Liver (tissue), 8 donors: ENCODE measurements at regions not wholly inside any gene's neighbourhood (a gene's known extent, or its start where the extent isn't known, plus 50 kb on each side); places are given as distances from the start of the nearest gene placed in this dataset.

Experiments used
- DNase-seq: peaks from one replicate; pipeline ENCODE4 v3.0.0-alpha.2; 2017; ENCODE audit warnings: low spot score
- H3K27ac ChIP-seq, 2 donors: one replicate each; pipeline ENCODE4 v1.7.0; 2013; ENCODE audit warnings: inconsistent platforms in 2 of 2, low read length in 2 of 2, control low read depth in 1 of 2, low read depth in 1 of 2, mild to moderate bottlenecking in 1 of 2
- H3K27me3 ChIP-seq, 4 donors: one replicate each; pipeline versions ENCODE4 v1.6.1 to v1.7.0; 2013; ENCODE audit warnings: low read length in 3 of 4, inconsistent platforms in 1 of 4, mild to moderate bottlenecking in 1 of 4, moderate library complexity in 1 of 4; ENCODE audit not compliant: control insufficient read depth in 4 of 4, insufficient read depth in 4 of 4
- H3K36me3 ChIP-seq, 4 donors: one replicate each; pipeline versions ENCODE4 v1.6.1 to v1.7.0; 2013; ENCODE audit warnings: low read length in 3 of 4, mild to moderate bottlenecking in 3 of 4, low read depth in 1 of 4, moderate library complexity in 1 of 4; ENCODE audit not compliant: control insufficient read depth in 4 of 4, insufficient read depth in 3 of 4
- H3K4me1 ChIP-seq, 4 donors: one replicate each; pipeline versions ENCODE4 v1.6.1 to v1.7.0; 2013; ENCODE audit warnings: low read length in 3 of 4, mild to moderate bottlenecking in 3 of 4, moderate library complexity in 1 of 4; ENCODE audit not compliant: control insufficient read depth in 4 of 4, insufficient read depth in 4 of 4
- H3K4me3 ChIP-seq, 3 donors: one replicate each; pipeline versions ENCODE4 v1.6.1 to v1.7.0; 2013; ENCODE audit warnings: low read length in 3 of 3, control low read depth in 1 of 3, low read depth in 1 of 3, mild to moderate bottlenecking in 1 of 3
- H3K9ac ChIP-seq, 2 donors: one replicate each; pipeline ENCODE4 v1.7.0; 2013; ENCODE audit warnings: low read length in 2 of 2, mild to moderate bottlenecking in 2 of 2, moderate library complexity in 2 of 2, control low read depth in 1 of 2, low read depth in 1 of 2
- H3K9me3 ChIP-seq, 4 donors: one replicate each; pipeline versions ENCODE4 v1.6.1 to v1.7.0; 2013; ENCODE audit warnings: low read length in 3 of 4; ENCODE audit not compliant: control insufficient read depth in 4 of 4
- EGR1 ChIP-seq, 2 donors: IDR thresholded peaks; 2 replicates each; pipeline ENCODE4 v1.6.1; 2016 to 2018; ENCODE audit warnings: antibody characterized with exemption in 2 of 2, low read depth in 2 of 2
- FOXA1 ChIP-seq: IDR thresholded peaks from 2 replicates; pipeline ENCODE4 v1.6.1; 2016; ENCODE audit warnings: antibody characterized with exemption
- FOXA2 ChIP-seq: IDR thresholded peaks from 2 replicates; pipeline ENCODE4 v1.6.1; 2016; ENCODE audit warnings: antibody characterized with exemption
- GABPA ChIP-seq, 2 donors: IDR thresholded peaks in 1 of 2; conservative IDR thresholded peaks in 1 of 2; 2 replicates each; pipeline ENCODE4 v1.6.1; 2016; ENCODE audit warnings: antibody characterized with exemption in 2 of 2, mild to moderate bottlenecking in 1 of 2, moderate library complexity in 1 of 2
- HNF4A ChIP-seq, 2 donors: conservative IDR thresholded peaks; 2 replicates each; pipeline ENCODE4 v1.6.1; 2016; ENCODE audit warnings: antibody characterized with exemption in 2 of 2, mild to moderate bottlenecking in 2 of 2
- HNF4G ChIP-seq: IDR thresholded peaks from 2 replicates; pipeline ENCODE4 v1.6.1; 2016; ENCODE audit warnings: antibody characterized with exemption
- JUND ChIP-seq, 2 donors: IDR thresholded peaks; 2 replicates each; pipeline ENCODE4 v1.6.1; 2016; ENCODE audit warnings: antibody characterized with exemption in 2 of 2
- NR2F2 ChIP-seq: IDR thresholded peaks from 2 replicates; pipeline ENCODE4 v1.6.1; 2016; ENCODE audit warnings: antibody characterized with exemption
- RXRA ChIP-seq, 2 donors: IDR thresholded peaks; 2 replicates each; pipeline ENCODE4 v1.6.1; 2017 to 2018; ENCODE audit warnings: antibody characterized with exemption in 2 of 2, mild to moderate bottlenecking in 1 of 2
- SP1 ChIP-seq: IDR thresholded peaks from 2 replicates; pipeline ENCODE4 v1.6.1; 2018; ENCODE audit warnings: antibody characterized with exemption, mild to moderate bottlenecking
- TAF1 ChIP-seq: conservative IDR thresholded peaks from 2 replicates; pipeline ENCODE4 v1.6.1; 2016; ENCODE audit warnings: antibody characterized with exemption, mild to moderate bottlenecking
- YY1 ChIP-seq: IDR thresholded peaks from 2 replicates; pipeline ENCODE4 v1.6.1; 2016; ENCODE audit warnings: antibody characterized with exemption, mild to moderate bottlenecking
- WGBS: extraction: QIAGEN DNeasy Blood & Tissue Kit; methylation state at CpG from one replicate; pipeline ENCODE4 v1.1.7; 2013; 5-methylcytosine and 5-hydroxymethylcytosine counted together
- TF ChIP-seq, protein P1 (sequence below): IDR thresholded peaks from 2 replicates; pipeline ENCODE4 v1.6.1; 2016; ENCODE audit warnings: antibody characterized with exemption
- TF ChIP-seq, protein P2 (sequence below): fragments of 150-350 bp; IDR thresholded peaks from 2 replicates; pipeline ENCODE4 v1.5.1; 2017; ENCODE audit warnings: improper control_type of control experiment, low read depth, low read length; ENCODE audit not compliant: missing input control
- TF ChIP-seq, protein P3 (sequence below): IDR thresholded peaks from 2 replicates; pipeline ENCODE4 v1.6.1; 2016; ENCODE audit warnings: antibody characterized with exemption
- TF ChIP-seq, protein P4 (sequence below): IDR thresholded peaks from 2 replicates; pipeline ENCODE4 v1.6.1; 2016; ENCODE audit warnings: antibody characterized with exemption, mild to moderate bottlenecking
- donor health status: healthy.
- donor health status: healthy.
- donor health status: healthy.
- donor health status: healthy.
- donor health status: healthy.

DNA sequence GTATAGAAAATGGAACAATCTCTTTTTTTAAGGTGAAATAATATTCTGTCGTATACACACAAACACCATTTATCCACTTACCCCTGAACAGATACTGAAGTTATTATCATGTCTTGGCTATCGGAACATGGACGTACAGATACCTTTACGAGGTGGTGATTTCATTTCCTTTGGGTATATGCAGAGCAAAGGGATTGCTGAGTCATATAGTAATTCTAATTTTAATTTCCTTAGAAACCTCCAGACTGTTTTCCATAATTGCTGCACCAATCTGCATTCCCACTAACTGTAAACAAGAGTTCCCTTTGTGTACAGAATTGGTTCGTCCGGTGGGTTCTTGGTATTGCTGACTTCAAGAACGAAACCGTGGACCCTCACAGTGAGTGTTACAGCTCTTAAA, 179.4 kb downstream of the SHOX2 start:
- no peaks in the 10 kb centered on the region for H3K36me3 ChIP-seq
- no peaks in the 10 kb centered on the region for H3K4me1 ChIP-seq
- no peak overlapping the region for H3K27ac ChIP-seq
- no peak for DNase-seq
- H3K27me3 ChIP-seq = peaks cover 0 to 2% (median 0%) of the 10 kb centered on the region in 4 donors
- WGBS = 80% methylated on average over 8 of the region's 8 CpGs
- no peaks in the 10 kb centered on the region for H3K9me3 ChIP-seq
- TF ChIP-seq EGR1 (IDR thresholded peaks at IDR 0.05; ENCODE audit: low read depth in 2 of 2) (no peak), HNF4G (no peak), FOXA2 (no peak), JUND (IDR thresholded peaks at IDR 0.05) (no peak), SP1 (no peak), FOXA1 (no peak), RXRA (IDR thresholded peaks at IDR 0.05) (no peak), TAF1 (no peak), NR2F2 (no peak)
- TF ChIP-seq, protein P1, sequence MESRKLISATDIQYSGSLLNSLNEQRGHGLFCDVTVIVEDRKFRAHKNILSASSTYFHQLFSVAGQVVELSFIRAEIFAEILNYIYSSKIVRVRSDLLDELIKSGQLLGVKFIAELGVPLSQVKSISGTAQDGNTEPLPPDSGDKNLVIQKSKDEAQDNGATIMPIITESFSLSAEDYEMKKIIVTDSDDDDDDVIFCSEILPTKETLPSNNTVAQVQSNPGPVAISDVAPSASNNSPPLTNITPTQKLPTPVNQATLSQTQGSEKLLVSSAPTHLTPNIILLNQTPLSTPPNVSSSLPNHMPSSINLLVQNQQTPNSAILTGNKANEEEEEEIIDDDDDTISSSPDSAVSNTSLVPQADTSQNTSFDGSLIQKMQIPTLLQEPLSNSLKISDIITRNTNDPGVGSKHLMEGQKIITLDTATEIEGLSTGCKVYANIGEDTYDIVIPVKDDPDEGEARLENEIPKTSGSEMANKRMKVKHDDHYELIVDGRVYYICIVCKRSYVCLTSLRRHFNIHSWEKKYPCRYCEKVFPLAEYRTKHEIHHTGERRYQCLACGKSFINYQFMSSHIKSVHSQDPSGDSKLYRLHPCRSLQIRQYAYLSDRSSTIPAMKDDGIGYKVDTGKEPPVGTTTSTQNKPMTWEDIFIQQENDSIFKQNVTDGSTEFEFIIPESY = no peak
- H3K4me3 ChIP-seq = no peak overlapping the region
- no peak overlapping the region for H3K9ac ChIP-seq

DNA sequence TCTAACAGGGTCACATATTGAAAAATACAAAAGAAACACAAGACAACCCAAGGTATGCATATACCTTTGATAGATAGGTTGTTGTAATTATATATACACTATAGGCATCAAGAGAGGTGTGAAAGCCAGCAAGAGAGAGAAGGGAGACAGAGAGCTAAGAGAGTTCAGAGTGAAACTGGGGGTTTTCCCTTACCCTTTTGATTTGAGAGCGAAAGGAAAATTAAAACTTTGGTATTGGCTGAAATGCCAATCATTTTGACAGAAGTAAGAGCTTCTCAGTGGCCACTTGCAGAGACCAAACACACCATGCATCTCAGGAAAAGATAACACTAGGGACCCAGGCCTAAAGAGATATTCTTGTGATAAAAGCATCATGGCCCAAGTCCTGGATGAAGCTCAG, 183.6 kb downstream of the SHOX2 start:
- peaks cover 0 to 3% (median 0%) of the 10 kb centered on the region in 4 donors for H3K27me3 ChIP-seq
- no peaks in the 10 kb centered on the region for H3K9me3 ChIP-seq
- no peak for DNase-seq
- TF ChIP-seq, protein P2, sequence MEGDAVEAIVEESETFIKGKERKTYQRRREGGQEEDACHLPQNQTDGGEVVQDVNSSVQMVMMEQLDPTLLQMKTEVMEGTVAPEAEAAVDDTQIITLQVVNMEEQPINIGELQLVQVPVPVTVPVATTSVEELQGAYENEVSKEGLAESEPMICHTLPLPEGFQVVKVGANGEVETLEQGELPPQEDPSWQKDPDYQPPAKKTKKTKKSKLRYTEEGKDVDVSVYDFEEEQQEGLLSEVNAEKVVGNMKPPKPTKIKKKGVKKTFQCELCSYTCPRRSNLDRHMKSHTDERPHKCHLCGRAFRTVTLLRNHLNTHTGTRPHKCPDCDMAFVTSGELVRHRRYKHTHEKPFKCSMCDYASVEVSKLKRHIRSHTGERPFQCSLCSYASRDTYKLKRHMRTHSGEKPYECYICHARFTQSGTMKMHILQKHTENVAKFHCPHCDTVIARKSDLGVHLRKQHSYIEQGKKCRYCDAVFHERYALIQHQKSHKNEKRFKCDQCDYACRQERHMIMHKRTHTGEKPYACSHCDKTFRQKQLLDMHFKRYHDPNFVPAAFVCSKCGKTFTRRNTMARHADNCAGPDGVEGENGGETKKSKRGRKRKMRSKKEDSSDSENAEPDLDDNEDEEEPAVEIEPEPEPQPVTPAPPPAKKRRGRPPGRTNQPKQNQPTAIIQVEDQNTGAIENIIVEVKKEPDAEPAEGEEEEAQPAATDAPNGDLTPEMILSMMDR = no peak
- TF ChIP-seq, protein P3, sequence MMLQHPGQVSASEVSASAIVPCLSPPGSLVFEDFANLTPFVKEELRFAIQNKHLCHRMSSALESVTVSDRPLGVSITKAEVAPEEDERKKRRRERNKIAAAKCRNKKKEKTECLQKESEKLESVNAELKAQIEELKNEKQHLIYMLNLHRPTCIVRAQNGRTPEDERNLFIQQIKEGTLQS = no peak
- TF ChIP-seq GABPA (IDR thresholded peaks at IDR 0.05 in 1 of 2, conservative IDR thresholded peaks at IDR 0.05 in 1 of 2) (no peak), TAF1 (no peak), FOXA1 (no peak), HNF4A (conservative IDR thresholded peaks at IDR 0.05) (no peak), HNF4G (no peak), NR2F2 (no peak), YY1 (no peak), RXRA (IDR thresholded peaks at IDR 0.05) (no peak)
- TF ChIP-seq, protein P4, sequence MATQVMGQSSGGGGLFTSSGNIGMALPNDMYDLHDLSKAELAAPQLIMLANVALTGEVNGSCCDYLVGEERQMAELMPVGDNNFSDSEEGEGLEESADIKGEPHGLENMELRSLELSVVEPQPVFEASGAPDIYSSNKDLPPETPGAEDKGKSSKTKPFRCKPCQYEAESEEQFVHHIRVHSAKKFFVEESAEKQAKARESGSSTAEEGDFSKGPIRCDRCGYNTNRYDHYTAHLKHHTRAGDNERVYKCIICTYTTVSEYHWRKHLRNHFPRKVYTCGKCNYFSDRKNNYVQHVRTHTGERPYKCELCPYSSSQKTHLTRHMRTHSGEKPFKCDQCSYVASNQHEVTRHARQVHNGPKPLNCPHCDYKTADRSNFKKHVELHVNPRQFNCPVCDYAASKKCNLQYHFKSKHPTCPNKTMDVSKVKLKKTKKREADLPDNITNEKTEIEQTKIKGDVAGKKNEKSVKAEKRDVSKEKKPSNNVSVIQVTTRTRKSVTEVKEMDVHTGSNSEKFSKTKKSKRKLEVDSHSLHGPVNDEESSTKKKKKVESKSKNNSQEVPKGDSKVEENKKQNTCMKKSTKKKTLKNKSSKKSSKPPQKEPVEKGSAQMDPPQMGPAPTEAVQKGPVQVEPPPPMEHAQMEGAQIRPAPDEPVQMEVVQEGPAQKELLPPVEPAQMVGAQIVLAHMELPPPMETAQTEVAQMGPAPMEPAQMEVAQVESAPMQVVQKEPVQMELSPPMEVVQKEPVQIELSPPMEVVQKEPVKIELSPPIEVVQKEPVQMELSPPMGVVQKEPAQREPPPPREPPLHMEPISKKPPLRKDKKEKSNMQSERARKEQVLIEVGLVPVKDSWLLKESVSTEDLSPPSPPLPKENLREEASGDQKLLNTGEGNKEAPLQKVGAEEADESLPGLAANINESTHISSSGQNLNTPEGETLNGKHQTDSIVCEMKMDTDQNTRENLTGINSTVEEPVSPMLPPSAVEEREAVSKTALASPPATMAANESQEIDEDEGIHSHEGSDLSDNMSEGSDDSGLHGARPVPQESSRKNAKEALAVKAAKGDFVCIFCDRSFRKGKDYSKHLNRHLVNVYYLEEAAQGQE = no peak
- TF ChIP-seq, protein P1 = no peak
- no peak overlapping the region for H3K27ac ChIP-seq
- no peak overlapping the region for H3K4me3 ChIP-seq
- whole genome bisulfite sequencing = 93% methylated on average over 1 of the region's 1 CpG
- H3K4me1 ChIP-seq = no peaks in the 10 kb centered on the region
- no peaks in the 10 kb centered on the region for H3K36me3 ChIP-seq
- H3K9ac ChIP-seq = no peak overlapping the region
